Gastroesophageal sphincter (tissue), 4 donors: ENCODE measurements at regions not wholly inside any gene's neighbourhood (a gene's known extent, or its start where the extent isn't known, plus 50 kb on each side); places are given as distances from the start of the nearest gene placed in this dataset.

Source experiments
- ATAC-seq: fragments of 150-250 bp; one replicate; pipeline ENCODE4 v1.9.1; 2016; ENCODE audit warnings: mild to moderate bottlenecking, moderate library complexity
- H3K27ac ChIP-seq, 4 donors: fragments of 200-600 bp; sonication (generic) in 3 of 4; 1 replicate in 3 of 4; 2 replicates in 1 of 4; pipeline ENCODE4 v1.5.1; 2016 to 2019
- H3K27me3 ChIP-seq: fragments of 200-600 bp; sonication (generic); one replicate; pipeline ENCODE4 v1.5.1; 2019
- H3K36me3 ChIP-seq, 2 donors: fragments of 200-600 bp; sonication (generic); one replicate each; pipeline ENCODE4 v1.5.1; 2019; ENCODE audit warnings: control low read depth in 1 of 2
- H3K4me1 ChIP-seq, 3 donors: fragments of 200-600 bp; sonication (generic); 1 replicate in 2 of 3; 2 replicates in 1 of 3; pipeline ENCODE4 v1.5.1; 2016 to 2019; ENCODE audit warnings: control low read depth in 2 of 3
- H3K4me3 ChIP-seq, 2 donors: fragments of 200-600 bp; sonication (generic); one replicate each; pipeline ENCODE4 v1.5.1; 2019; ENCODE audit warnings: mild to moderate bottlenecking in 1 of 2, moderate library complexity in 1 of 2
- H3K9me3 ChIP-seq, 3 donors: fragments of 200-600 bp; sonication (generic); one replicate each; pipeline ENCODE4 v1.5.1; 2017 to 2019; ENCODE audit warnings: control low read depth in 2 of 3
- CTCF ChIP-seq, 4 experiments: fragments of 200-600 bp in 2 of 4; fragments of 450-650 bp in 2 of 4; sonication (generic) in 1 of 4; IDR thresholded peaks; one replicate each; pipeline ENCODE4 v1.5.1; 2017 to 2019; ENCODE audit warnings: antibody characterized with exemption in 4 of 4, mild to moderate bottlenecking in 2 of 4, moderate library complexity in 2 of 4
- EP300 ChIP-seq: sonication (generic); formaldehyde crosslinking; IDR thresholded peaks from one replicate; pipeline ENCODE4 v1.6.1; 2017; ENCODE audit warnings: antibody characterized with exemption, mild to moderate bottlenecking
- POLR2A ChIP-seq, 2 donors: fragments of 450-650 bp; IDR thresholded peaks; one replicate each; pipeline ENCODE4 v1.6.1; 2017; ENCODE audit warnings: antibody characterized with exemption in 2 of 2, mild to moderate bottlenecking in 2 of 2, moderate library complexity in 1 of 2
- POLR2AphosphoS5 ChIP-seq: sonication (generic); formaldehyde crosslinking; IDR thresholded peaks from one replicate; pipeline ENCODE4 v1.6.1; 2017; ENCODE audit warnings: antibody characterized with exemption
- WGBS, 2 donors: methylation state at CpG; one replicate each; pipeline ENCODE4 v1.1.5; 2018; ENCODE audit warnings: low coverage in 1 of 2; 5-methylcytosine and 5-hydroxymethylcytosine counted together

GRCh38 chr4:100130964-100131363 lies 59.3 kb downstream of the DDIT4L start:
- Histone ChIP-seq H3K4me1 (no peaks in the 10 kb centered on the region), H3K27me3 (no peaks in the 10 kb centered on the region), H3K4me3 (no peak overlapping the region), H3K27ac (no peak overlapping the region), H3K36me3 (no peaks in the 10 kb centered on the region), H3K9me3 (no peaks in the 10 kb centered on the region)
- no peak for TF ChIP-seq POLR2A (IDR thresholded peaks at IDR 0.05)
- no peak for TF ChIP-seq CTCF (IDR thresholded peaks at IDR 0.05)
- no peak for TF ChIP-seq POLR2AphosphoS5
- no peak for TF ChIP-seq EP300
- ATAC-seq: no peak
- 71 to 77% methylated on average over 1 of the region's 1 CpG for WGBS, 2 donors

GRCh38 chr4:100130491-100130890 lies 59.8 kb downstream of the DDIT4L start:
- Histone ChIP-seq H3K27ac (no peak overlapping the region), H3K4me1 (no peaks in the 10 kb centered on the region), H3K27me3 (no peaks in the 10 kb centered on the region), H3K9me3 (peaks cover 0 to 3% (median 0%) of the 10 kb centered on the region in 3 donors), H3K36me3 (no peaks in the 10 kb centered on the region), H3K4me3 (no peak overlapping the region)
- WGBS, 2 donors: 66 to 74% methylated on average over 3 to 4 of the region's 4 CpGs
- ATAC-seq: no peak
- no peak for TF ChIP-seq POLR2AphosphoS5

- Histone ChIP-seq H3K36me3 (no peaks in the 10 kb centered on the region), H3K27me3 (no peaks in the 10 kb centered on the region), H3K9me3 (peaks cover 0 to 10% (median 0%) of the 10 kb centered on the region in 3 donors), H3K4me3 (no peak overlapping the region), H3K27ac (no peak overlapping the region), H3K4me1 (no peaks in the 10 kb centered on the region)
- ATAC-seq: no peak
- TF ChIP-seq EP300 (no peak), POLR2A (IDR thresholded peaks at IDR 0.05) (no peak), POLR2AphosphoS5 (no peak), CTCF (IDR thresholded peaks at IDR 0.05) (no peak)
- WGBS, 2 donors: 75 to 77% methylated on average over 4 of the region's 4 CpGs
These were observed 60.5 kb downstream of the DDIT4L start for GRCh38 chr4:100129774-100130173.

GRCh38 chr4:100128338-100128737 lies 61.9 kb downstream of the DDIT4L start:
- Histone ChIP-seq H3K4me3 (no peak overlapping the region), H3K9me3 (peaks cover 0 to 10% (median 0%) of the 10 kb centered on the region in 3 donors), H3K27me3 (no peaks in the 10 kb centered on the region), H3K36me3 (no peaks in the 10 kb centered on the region), H3K27ac (no peak overlapping the region), H3K4me1 (no peaks in the 10 kb centered on the region)
- no peak for TF ChIP-seq POLR2A (IDR thresholded peaks at IDR 0.05)
- WGBS, 2 donors: 74 to 75% methylated on average over 2 of the region's 2 CpGs
- ATAC-seq: no peak

- no peak for ATAC-seq
These were observed 65.6 kb downstream of the DDIT4L start for GRCh38 chr4:100124715-100125114.

GRCh38 chr4:100118181-100118580 lies 72.1 kb downstream of the DDIT4L start:
- 70 to 78% methylated on average over 2 of the region's 2 CpGs for WGBS, 2 donors
- no peaks in the 10 kb centered on the region for H3K27me3 ChIP-seq
- H3K4me1 ChIP-seq: no peaks in the 10 kb centered on the region
- ATAC-seq: no peak
- TF ChIP-seq EP300 (no peak), POLR2AphosphoS5 (no peak), CTCF (IDR thresholded peaks at IDR 0.05) (no peak), POLR2A (IDR thresholded peaks at IDR 0.05) (no peak)
- H3K4me3 ChIP-seq: no peak overlapping the region
- no peak overlapping the region for H3K27ac ChIP-seq
- H3K9me3 ChIP-seq: no peaks in the 10 kb centered on the region
- H3K36me3 ChIP-seq: no peaks in the 10 kb centered on the region

More at GRCh38 chr4:100124715-100125114, 65.6 kb downstream of the DDIT4L start:
- 60 to 90% methylated on average over 2 of the region's 2 CpGs for WGBS, 2 donors
- Histone ChIP-seq H3K27me3 (no peaks in the 10 kb centered on the region), H3K27ac (no peak overlapping the region), H3K36me3 (no peaks in the 10 kb centered on the region), H3K4me1 (no peaks in the 10 kb centered on the region), H3K9me3 (peaks cover 0 to 10% (median 0%) of the 10 kb centered on the region in 3 donors), H3K4me3 (no peak overlapping the region)
- TF ChIP-seq EP300 (no peak), POLR2AphosphoS5 (no peak), CTCF (IDR thresholded peaks at IDR 0.05) (no peak), POLR2A (IDR thresholded peaks at IDR 0.05) (no peak)
